SKM-1 treated with dmso at 0.1 percent for 144 hours (cell line): ENCODE measurements at regions not wholly inside any gene's neighbourhood (a gene's known extent, or its start where the extent isn't known, plus 50 kb on each side); places are given as distances from the start of the nearest gene placed in this dataset.
"Not testable (repeated sequence)": the region's sequence is repeated elsewhere in the genome, so short reads cannot be mapped to it uniquely, and the experiment has no call there.

Source experiments
- DNase-seq: peaks from one replicate; lab custom pipeline; 2025; ENCODE audit not compliant: unreplicated experiment; lab: John Stamatoyannopoulos, UW

DNA sequence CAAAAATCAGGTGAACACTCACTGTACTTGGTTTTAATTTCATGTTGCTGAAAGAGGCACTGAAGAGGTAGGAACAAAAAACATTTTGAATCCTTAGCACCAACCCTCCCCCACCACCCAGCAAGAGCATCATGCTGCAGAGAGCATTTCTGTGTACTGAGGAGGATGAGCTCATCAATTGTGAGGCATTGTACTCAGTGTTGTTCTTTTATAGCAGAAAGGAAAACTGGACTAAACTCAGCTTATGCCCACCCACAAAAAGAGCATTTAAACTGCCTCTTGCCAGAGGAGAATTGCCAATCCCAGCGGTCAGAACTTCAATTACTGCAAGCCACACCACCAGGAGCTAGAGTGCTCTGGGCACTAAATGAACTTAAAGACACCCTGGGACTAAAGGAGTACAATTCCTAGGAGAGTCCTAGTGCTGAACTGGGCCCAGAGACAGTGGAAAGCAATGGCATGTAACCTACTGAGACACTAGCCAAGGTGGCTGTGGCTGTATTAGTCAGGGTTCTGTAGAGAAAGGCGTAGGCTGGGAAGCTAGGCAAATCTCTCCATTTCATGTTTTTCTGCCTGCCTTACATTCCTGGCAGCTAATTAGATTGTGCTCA is 280.7 kb upstream of the KLHL4 start:
- DNase-seq = no peak

DNA sequence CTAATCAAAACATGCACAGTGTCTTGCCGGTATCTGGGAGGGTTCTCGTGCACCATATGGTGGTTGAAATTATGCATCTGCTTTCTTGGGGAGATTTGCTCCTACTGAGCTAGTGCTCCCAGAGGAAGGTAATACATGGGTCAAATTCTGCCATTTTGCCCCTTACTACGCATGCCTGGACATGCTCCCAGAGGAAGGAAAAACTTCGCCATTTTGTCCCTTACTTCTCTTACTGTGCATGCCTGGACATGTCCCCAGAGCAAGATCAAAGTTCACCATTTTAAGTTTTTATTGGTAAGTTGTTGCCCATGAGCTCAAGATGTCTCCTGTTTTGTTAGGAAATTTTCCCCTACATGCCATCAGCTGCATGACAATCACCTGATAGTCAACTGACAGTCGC is 252.1 kb upstream of the KLHL4 start:
- DNase-seq = no peak

- DNase-seq = no peak
Observed at GRCh38 chrX:87272491-87272890, 245.1 kb upstream of the KLHL4 start.

DNA sequence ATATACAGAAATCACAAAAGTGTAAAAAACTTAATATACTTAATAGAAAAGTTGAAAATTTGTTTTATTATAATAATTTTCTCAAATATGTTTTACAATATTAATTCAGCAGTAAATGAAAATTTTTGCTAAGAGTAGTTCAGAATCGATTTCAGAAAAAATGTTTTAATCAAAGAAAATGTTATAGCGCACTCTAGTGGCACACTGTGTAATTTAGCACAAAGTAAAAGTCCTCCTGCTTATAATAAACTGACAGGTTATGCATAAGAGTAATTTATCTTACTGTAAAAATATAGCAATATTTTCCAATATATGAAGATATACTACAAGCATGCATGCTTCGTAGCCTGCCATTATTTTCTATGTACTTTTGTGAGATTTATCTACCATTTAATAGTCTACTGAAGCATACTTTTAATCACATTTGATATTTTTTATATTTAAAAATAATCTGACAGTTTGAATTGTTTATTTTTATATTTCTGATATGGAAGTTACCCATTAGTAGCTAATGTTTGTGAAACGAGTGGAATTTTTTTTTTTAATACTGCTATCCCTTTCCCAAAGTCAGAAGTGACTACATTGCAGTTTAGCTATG is 217.9 kb upstream of the KLHL4 start:
- DNase-seq = peak; percentile 1

GRCh38 chrX:87310780-87311179 is 206.8 kb upstream of the KLHL4 start:
- no peak for DNase-seq

DNA sequence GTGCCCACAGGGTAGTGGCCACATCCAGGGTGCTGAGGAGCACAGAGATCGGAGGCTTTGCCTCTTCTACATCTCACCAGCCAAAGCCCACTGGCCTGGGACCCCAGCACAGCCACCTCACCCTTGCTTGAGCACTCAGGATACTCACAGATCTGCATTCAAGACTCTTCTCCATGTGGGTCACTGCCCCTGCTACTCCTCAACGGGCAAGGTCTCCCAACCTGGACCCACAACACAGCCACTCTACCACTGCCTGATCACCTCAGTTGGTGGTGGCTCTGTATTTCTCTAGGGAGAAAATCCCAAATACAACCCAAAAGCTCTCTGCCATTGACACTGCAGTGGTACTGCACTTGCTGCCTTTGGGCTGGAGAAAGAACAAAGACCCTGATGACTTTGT is 190.3 kb upstream of the KLHL4 start:
- no peak for DNase-seq

GRCh38 chrX:87337267-87337666 is 180.3 kb upstream of the KLHL4 start:
- no peak for DNase-seq

DNA sequence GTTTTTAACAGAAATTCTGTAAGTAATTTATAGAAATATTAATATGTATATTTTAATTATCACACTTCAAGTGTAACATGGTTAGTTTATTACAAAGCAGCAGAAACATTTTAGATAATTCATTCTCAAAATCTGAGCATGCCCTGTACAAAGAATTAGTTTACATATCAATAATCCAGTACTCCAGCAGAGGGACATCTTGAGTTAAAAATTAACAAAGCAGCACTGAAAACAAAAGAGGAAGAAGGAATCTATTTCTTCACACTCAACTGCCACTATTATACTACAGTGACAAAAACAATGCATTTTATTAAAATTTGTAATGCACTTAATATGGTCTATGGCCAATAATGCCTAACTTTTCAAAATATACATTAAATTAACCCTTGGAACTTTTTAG is 179.1 kb upstream of the KLHL4 start:
- peak; percentile 52 for DNase-seq

- no peak for DNase-seq
Observed at GRCh38 chrX:87370865-87371264, 146.7 kb upstream of the KLHL4 start.

GRCh38 chrX:87374324-87374723 is 143.3 kb upstream of the KLHL4 start:
- DNase-seq = no peak

DNA sequence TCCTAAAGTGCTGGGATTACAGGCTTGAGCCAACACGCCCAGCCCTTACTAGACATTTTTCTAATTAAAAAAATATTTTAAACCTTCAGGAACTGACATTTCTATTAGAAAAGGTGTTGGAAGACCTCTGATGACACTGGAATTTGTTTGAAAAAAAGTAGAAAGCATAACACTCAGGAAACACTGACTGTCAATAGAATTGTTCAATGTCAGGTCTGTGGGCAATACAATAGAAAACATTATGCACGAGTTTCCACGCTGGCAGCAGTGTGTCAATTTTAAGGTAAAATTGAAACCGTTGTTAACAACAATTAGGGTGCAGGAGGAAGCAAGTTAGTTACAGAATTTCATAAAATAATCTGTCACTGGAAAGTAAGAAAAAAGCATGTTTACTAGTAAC is 140.7 kb upstream of the KLHL4 start:
- no peak for DNase-seq

GRCh38 chrX:87388381-87388780 is 129.2 kb upstream of the KLHL4 start:
- DNase-seq = no peak

GRCh38 chrX:87391742-87392141 is 125.9 kb upstream of the KLHL4 start:
- no peak for DNase-seq

- DNase-seq = no peak
Observed at GRCh38 chrX:87392369-87392768, 125.2 kb upstream of the KLHL4 start.

- no peak for DNase-seq
Observed at GRCh38 chrX:87397103-87397886, 120.3 kb upstream of the KLHL4 start.

GRCh38 chrX:87402256-87402655 is 115.3 kb upstream of the KLHL4 start:
- DNase-seq = no peak

GRCh38 chrX:87403551-87403950 is 114.1 kb upstream of the KLHL4 start:
- DNase-seq = no peak

DNA sequence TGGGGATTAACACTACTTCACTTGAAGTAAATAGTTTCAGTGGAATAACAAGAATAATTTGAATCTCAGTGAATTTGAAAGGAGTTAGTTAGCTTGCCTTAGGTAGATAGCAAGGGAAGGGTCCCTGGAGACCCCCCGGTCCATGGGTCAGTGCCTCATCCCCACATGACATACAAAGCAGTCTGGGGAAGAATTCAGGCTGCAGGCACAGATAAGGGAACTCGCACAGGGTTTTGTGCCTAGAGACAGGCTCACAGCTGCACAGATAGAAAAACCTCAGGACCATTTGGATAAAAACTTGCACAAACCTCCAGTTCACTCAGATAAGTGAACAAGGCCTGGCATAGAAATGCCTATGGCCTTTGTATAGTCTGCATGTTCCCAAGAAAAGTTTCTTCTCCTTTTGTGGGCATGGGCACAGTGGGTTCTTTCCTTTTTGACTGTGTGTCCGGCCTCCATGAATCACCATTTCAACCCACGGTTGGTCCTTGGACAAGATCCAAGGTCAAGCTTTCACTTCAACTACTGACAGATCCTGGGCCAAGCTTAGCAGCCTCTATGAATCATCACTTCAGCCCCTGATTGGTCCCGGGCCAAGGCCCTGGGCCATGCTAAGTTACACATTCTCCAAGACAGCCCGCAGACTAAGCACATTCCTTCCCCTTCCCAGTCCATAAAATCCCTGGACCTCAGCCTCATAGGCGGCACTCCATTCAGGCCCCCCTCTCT is 108.3 kb upstream of the KLHL4 start:
- DNase-seq = no peak

GRCh38 chrX:87425618-87426017 is 92.0 kb upstream of the KLHL4 start:
- peak; percentile 0 for DNase-seq

DNA sequence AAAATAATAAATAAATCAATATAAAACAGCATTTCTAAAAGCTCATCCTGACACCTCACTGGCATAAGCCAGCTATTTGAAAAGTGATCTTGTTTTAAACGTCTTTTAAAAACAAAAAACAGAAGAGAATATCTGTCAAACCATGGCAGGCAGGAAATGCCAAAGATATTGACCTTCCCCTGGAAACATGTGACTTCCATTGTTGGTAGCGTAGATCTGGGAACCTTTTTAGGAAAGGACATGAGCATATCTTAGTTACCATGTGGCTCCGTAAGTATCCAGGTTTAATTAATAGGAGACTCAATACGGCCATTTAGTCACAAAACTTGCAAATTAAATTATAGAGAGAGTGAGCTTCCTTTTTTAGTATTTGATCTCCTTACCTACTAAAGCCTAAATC is 83.0 kb upstream of the KLHL4 start:
- no peak for DNase-seq

- DNase-seq = not testable (repeated sequence)
Observed at GRCh38 chrX:87448613-87449012, 69.0 kb upstream of the KLHL4 start.

DNA sequence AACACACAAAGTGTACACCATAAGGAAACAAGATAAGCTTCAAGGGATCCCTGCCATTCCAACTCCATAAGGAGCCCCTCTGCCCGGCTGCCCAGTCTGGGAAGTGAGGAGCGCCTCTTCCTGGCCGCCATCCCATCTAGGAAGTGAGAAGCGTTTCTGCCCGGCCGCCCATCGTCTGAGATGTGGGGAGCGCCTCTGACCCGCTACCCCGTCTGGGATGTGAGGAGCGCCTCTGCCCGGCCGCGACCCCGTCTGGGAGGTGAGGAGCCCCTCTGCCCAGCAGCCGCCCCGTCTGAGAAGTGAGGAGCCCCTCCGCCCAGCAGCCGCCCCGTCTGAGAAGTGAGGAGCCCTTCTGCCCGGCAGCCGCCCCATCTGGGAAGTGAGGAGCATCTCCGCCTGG is 51.8 kb upstream of the KLHL4 start:
- DNase-seq = not testable (repeated sequence)
